GM23338 (cell line): ENCODE measurements at regions not wholly inside any gene's neighbourhood (a gene's known extent, or its start where the extent isn't known, plus 50 kb on each side); places are given as distances from the start of the nearest gene placed in this dataset.

Experiments
- ATAC-seq: fragments of 200-7000 bp; cut with Tn5 transposase; 3 replicates; pipeline ENCODE4 v1.9.1; 2020
- DNase-seq: peaks from one replicate; pipeline ENCODE4 v3.0.0-alpha.2; 2015; ENCODE audit warnings: low spot score
- H2AFZ ChIP-seq: fragments of 200-600 bp; sonication (generic); 2 replicates; pipeline ENCODE4 v1.8.0; 2016; ENCODE audit warnings: antibody characterized with exemption, mild to moderate bottlenecking, moderate library complexity
- H3F3A ChIP-seq: fragments of 200-600 bp; sonication (generic); replicated peaks from 2 replicates; pipeline ENCODE4 v1.8.0; 2017; ENCODE audit warnings: antibody characterized with exemption, mixed run types, low read depth
- H3K27ac ChIP-seq: fragments of 200-600 bp; sonication (generic); 2 replicates; pipeline ENCODE4 v1.6.1; 2016; ENCODE audit warnings: low read depth
- H3K27me3 ChIP-seq: fragments of 200-600 bp; sonication (generic); 2 replicates; pipeline ENCODE4 v1.8.0; 2016; ENCODE audit warnings: mild to moderate bottlenecking, mixed run types, moderate library complexity; ENCODE audit not compliant: insufficient read depth
- H3K36me3 ChIP-seq: fragments of 200-600 bp; sonication (generic); 2 replicates; pipeline ENCODE4 v1.8.0; 2016; ENCODE audit warnings: mild to moderate bottlenecking; ENCODE audit not compliant: insufficient read depth
- H3K4me1 ChIP-seq: fragments of 200-600 bp; sonication (generic); 2 replicates; pipeline ENCODE4 v1.8.0; 2016; ENCODE audit warnings: mild to moderate bottlenecking, moderate library complexity; ENCODE audit not compliant: insufficient read depth
- H3K4me2 ChIP-seq: fragments of 200-600 bp; sonication (generic); 2 replicates; pipeline ENCODE4 v1.7.1; 2017; ENCODE audit warnings: mixed run types
- H3K4me3 ChIP-seq: fragments of 200-600 bp; sonication (generic); 2 replicates; pipeline ENCODE4 v1.6.1; 2016; ENCODE audit warnings: mixed run types
- H3K79me2 ChIP-seq: fragments of 200-600 bp; sonication (generic); replicated peaks from 2 replicates; pipeline ENCODE4 v1.8.0; 2017; ENCODE audit warnings: mild to moderate bottlenecking; ENCODE audit not compliant: insufficient read depth
- H3K9me2 ChIP-seq: fragments of 200-600 bp; sonication (generic); 2 replicates; pipeline ENCODE4 v1.8.0; 2017; ENCODE audit not compliant: insufficient read depth
- H4K20me1 ChIP-seq: fragments of 200-600 bp; sonication (generic); replicated peaks from 2 replicates; pipeline ENCODE4 v1.8.0; 2017; ENCODE audit warnings: mild to moderate bottlenecking; ENCODE audit not compliant: insufficient read depth
- H3K27ac Mint-ChIP-seq: 2 replicates; pipeline ENCODE4 v1.8.0; 2020; ENCODE audit warnings: inconsistent platforms, mild to moderate bottlenecking, moderate library complexity, mixed read lengths
- H3K27me3 Mint-ChIP-seq: 3 replicates; pipeline ENCODE4 v1.8.0; 2022; ENCODE audit warnings: low read depth, mild to moderate bottlenecking, moderate library complexity, mixed read lengths, inconsistent platforms; ENCODE audit not compliant: insufficient read depth, poor library complexity
- H3K36me3 Mint-ChIP-seq: 3 replicates; pipeline ENCODE4 v1.8.0; 2021; ENCODE audit warnings: low read depth, mild to moderate bottlenecking, inconsistent platforms, moderate library complexity, mixed read lengths
- H3K4me1 Mint-ChIP-seq: 3 replicates; pipeline ENCODE4 v1.8.0; 2020; ENCODE audit warnings: mild to moderate bottlenecking, inconsistent platforms, mixed read lengths
- H3K4me3 Mint-ChIP-seq: 3 replicates; pipeline ENCODE4 v1.8.0; 2021; ENCODE audit warnings: moderate library complexity, mild to moderate bottlenecking, inconsistent platforms, mixed read lengths
- H3K9me3 Mint-ChIP-seq: 3 replicates; pipeline ENCODE4 v1.8.0; 2020; ENCODE audit warnings: moderate library complexity, mild to moderate bottlenecking, inconsistent platforms, mixed read lengths
- CREB1 ChIP-seq: fragments of 250-450 bp; sonication (Bioruptor Pico); IDR thresholded peaks from 2 replicates; pipeline ENCODE4 v1.5.0; 2020; ENCODE audit warnings: low read depth, mild to moderate bottlenecking, moderate library complexity
- EZH2 ChIP-seq: fragments of 200-600 bp; sonication (generic); IDR thresholded peaks from one replicate; pipeline ENCODE4 v1.8.0; 2017; ENCODE audit warnings: antibody characterized with exemption, mild to moderate bottlenecking, low read depth; ENCODE audit not compliant: unreplicated experiment
- EZH2phosphoT487 ChIP-seq: fragments of 200-600 bp; sonication (generic); IDR thresholded peaks from one replicate; pipeline ENCODE4 v1.8.1; 2018; ENCODE audit warnings: antibody characterized with exemption; ENCODE audit not compliant: unreplicated experiment
- JUNB ChIP-seq: IDR thresholded peaks from one replicate; pipeline ENCODE4 v1.6.1; 2016; ENCODE audit warnings: antibody characterized with exemption; ENCODE audit not compliant: unreplicated experiment
- NANOG ChIP-seq: IDR thresholded peaks from 2 replicates; pipeline ENCODE4 v1.6.1; 2016; ENCODE audit warnings: antibody characterized with exemption, borderline replicate concordance
- POLR2AphosphoS5 ChIP-seq: IDR thresholded peaks from 2 replicates; pipeline ENCODE4 v1.6.1; 2016; ENCODE audit warnings: antibody characterized with exemption, low read depth
- STAT1 ChIP-seq: IDR thresholded peaks from one replicate; pipeline ENCODE4 v1.6.1; 2016; ENCODE audit warnings: antibody characterized with exemption; ENCODE audit not compliant: unreplicated experiment
- ZNF114 ChIP-seq: fragments of 250-450 bp; sonication (Bioruptor Pico); IDR thresholded peaks from 2 replicates; pipeline ENCODE4 v1.5.0; 2020; ENCODE audit warnings: mild to moderate bottlenecking, moderate library complexity
- ZNF331 ChIP-seq: fragments of 250-450 bp; sonication (Bioruptor Pico); IDR thresholded peaks from 2 replicates; pipeline ENCODE4 v1.5.0; 2020; ENCODE audit warnings: low read depth, mild to moderate bottlenecking, moderate library complexity
- TF ChIP-seq, protein P1 (sequence below), 2 experiments: fragments of 200-600 bp in 1 of 2; sonication (generic) in 1 of 2; conservative IDR thresholded peaks; 2 replicates each; pipeline versions ENCODE4 v1.5.1 to v1.6.1; 2016 to 2017; ENCODE audit warnings: antibody characterized with exemption in 2 of 2, low read depth in 2 of 2, mild to moderate bottlenecking in 2 of 2, moderate library complexity in 1 of 2
- TF ChIP-seq, protein P2 (sequence below): IDR thresholded peaks from 2 replicates; pipeline ENCODE4 v1.6.1; 2016; ENCODE audit warnings: antibody characterized with exemption
- TF ChIP-seq, protein P3 (sequence below): IDR thresholded peaks from one replicate; pipeline ENCODE4 v1.6.1; 2018; ENCODE audit warnings: antibody characterized with exemption; ENCODE audit not compliant: unreplicated experiment
- TF ChIP-seq, protein P4 (sequence below): fragments of 250-450 bp; sonication (Bioruptor Pico); IDR thresholded peaks from 2 replicates; pipeline ENCODE4 v1.5.0; 2020; ENCODE audit warnings: mild to moderate bottlenecking, moderate library complexity

DNA sequence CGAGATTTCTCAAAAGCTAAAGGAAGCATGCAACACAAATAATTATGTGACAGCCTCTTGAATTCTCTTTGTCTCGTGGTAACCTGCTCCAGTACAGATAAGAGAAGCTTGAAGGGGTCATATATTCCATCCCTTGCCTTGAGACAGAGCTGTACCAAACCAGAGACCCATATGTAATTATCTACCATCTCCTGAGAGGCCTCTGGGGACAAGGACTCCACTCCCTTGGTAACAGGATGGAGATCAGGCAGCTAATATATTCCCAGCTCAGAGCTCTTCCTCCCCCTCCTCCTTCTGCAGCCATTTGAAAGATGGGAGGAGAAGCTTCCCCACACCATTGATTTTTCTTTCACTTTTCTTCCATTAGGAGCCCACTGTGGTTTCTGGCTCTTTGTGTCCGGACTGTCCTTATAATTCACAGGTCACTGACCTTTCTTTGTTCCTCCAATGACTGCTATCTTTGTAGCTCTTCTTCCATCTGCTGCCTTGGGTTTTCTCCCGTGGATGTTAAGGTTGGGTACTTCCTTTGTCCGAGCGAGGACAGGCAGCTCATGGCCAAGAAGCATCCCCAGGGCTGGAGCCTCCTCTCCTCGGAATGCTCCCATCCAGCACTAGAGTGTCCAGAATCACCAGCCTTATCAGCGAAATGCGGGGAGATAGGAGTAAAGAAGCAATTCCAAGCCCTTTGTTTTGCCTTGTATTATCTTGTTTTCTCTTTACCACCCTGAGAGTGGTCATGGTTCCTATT is 51.4 kb upstream of the CALM2 start:
- no peak overlapping the region for H3K27ac ChIP-seq
- H3K4me1 ChIP-seq, result no peaks in the 10 kb centered on the region; the same call in 1 of the 2 replicates
- ATAC-seq (no peak), DNase-seq (no peak)
- no peaks in the 10 kb centered on the region for H3K36me3 ChIP-seq
- H3K4me2 ChIP-seq, result no peak overlapping the region
- no peak overlapping the region for H3K4me3 Mint-ChIP-seq
- H3K4me3 ChIP-seq, result no peak overlapping the region
- no peaks in the 10 kb centered on the region for H3K9me3 Mint-ChIP-seq
- peak overlapping the region; percentile 92 for H2AFZ ChIP-seq
- no peak overlapping the region for H3K27ac Mint-ChIP-seq
- no peaks in the 10 kb centered on the region for H4K20me1 ChIP-seq
- H3K36me3 Mint-ChIP-seq, result no peaks in the 10 kb centered on the region
- TF ChIP-seq, protein P1, sequence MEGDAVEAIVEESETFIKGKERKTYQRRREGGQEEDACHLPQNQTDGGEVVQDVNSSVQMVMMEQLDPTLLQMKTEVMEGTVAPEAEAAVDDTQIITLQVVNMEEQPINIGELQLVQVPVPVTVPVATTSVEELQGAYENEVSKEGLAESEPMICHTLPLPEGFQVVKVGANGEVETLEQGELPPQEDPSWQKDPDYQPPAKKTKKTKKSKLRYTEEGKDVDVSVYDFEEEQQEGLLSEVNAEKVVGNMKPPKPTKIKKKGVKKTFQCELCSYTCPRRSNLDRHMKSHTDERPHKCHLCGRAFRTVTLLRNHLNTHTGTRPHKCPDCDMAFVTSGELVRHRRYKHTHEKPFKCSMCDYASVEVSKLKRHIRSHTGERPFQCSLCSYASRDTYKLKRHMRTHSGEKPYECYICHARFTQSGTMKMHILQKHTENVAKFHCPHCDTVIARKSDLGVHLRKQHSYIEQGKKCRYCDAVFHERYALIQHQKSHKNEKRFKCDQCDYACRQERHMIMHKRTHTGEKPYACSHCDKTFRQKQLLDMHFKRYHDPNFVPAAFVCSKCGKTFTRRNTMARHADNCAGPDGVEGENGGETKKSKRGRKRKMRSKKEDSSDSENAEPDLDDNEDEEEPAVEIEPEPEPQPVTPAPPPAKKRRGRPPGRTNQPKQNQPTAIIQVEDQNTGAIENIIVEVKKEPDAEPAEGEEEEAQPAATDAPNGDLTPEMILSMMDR (conservative IDR thresholded peaks at IDR 0.05; ENCODE audit: low read depth in 2 of 2), result no peak
- TF ChIP-seq, protein P2, sequence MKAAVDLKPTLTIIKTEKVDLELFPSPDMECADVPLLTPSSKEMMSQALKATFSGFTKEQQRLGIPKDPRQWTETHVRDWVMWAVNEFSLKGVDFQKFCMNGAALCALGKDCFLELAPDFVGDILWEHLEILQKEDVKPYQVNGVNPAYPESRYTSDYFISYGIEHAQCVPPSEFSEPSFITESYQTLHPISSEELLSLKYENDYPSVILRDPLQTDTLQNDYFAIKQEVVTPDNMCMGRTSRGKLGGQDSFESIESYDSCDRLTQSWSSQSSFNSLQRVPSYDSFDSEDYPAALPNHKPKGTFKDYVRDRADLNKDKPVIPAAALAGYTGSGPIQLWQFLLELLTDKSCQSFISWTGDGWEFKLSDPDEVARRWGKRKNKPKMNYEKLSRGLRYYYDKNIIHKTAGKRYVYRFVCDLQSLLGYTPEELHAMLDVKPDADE, result no peak
- TF ChIP-seq, protein P3, sequence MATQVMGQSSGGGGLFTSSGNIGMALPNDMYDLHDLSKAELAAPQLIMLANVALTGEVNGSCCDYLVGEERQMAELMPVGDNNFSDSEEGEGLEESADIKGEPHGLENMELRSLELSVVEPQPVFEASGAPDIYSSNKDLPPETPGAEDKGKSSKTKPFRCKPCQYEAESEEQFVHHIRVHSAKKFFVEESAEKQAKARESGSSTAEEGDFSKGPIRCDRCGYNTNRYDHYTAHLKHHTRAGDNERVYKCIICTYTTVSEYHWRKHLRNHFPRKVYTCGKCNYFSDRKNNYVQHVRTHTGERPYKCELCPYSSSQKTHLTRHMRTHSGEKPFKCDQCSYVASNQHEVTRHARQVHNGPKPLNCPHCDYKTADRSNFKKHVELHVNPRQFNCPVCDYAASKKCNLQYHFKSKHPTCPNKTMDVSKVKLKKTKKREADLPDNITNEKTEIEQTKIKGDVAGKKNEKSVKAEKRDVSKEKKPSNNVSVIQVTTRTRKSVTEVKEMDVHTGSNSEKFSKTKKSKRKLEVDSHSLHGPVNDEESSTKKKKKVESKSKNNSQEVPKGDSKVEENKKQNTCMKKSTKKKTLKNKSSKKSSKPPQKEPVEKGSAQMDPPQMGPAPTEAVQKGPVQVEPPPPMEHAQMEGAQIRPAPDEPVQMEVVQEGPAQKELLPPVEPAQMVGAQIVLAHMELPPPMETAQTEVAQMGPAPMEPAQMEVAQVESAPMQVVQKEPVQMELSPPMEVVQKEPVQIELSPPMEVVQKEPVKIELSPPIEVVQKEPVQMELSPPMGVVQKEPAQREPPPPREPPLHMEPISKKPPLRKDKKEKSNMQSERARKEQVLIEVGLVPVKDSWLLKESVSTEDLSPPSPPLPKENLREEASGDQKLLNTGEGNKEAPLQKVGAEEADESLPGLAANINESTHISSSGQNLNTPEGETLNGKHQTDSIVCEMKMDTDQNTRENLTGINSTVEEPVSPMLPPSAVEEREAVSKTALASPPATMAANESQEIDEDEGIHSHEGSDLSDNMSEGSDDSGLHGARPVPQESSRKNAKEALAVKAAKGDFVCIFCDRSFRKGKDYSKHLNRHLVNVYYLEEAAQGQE, result no peak
- TF ChIP-seq EZH2 (no peak), ZNF331 (CRISPR knock-in tag) (no peak), JUNB (no peak), EZH2phosphoT487 (no peak), STAT1 (no peak), ZNF114 (CRISPR knock-in tag) (no peak), NANOG (no peak), CREB1 (CRISPR knock-in tag) (no peak), POLR2AphosphoS5 (no peak)
- TF ChIP-seq, protein P4, sequence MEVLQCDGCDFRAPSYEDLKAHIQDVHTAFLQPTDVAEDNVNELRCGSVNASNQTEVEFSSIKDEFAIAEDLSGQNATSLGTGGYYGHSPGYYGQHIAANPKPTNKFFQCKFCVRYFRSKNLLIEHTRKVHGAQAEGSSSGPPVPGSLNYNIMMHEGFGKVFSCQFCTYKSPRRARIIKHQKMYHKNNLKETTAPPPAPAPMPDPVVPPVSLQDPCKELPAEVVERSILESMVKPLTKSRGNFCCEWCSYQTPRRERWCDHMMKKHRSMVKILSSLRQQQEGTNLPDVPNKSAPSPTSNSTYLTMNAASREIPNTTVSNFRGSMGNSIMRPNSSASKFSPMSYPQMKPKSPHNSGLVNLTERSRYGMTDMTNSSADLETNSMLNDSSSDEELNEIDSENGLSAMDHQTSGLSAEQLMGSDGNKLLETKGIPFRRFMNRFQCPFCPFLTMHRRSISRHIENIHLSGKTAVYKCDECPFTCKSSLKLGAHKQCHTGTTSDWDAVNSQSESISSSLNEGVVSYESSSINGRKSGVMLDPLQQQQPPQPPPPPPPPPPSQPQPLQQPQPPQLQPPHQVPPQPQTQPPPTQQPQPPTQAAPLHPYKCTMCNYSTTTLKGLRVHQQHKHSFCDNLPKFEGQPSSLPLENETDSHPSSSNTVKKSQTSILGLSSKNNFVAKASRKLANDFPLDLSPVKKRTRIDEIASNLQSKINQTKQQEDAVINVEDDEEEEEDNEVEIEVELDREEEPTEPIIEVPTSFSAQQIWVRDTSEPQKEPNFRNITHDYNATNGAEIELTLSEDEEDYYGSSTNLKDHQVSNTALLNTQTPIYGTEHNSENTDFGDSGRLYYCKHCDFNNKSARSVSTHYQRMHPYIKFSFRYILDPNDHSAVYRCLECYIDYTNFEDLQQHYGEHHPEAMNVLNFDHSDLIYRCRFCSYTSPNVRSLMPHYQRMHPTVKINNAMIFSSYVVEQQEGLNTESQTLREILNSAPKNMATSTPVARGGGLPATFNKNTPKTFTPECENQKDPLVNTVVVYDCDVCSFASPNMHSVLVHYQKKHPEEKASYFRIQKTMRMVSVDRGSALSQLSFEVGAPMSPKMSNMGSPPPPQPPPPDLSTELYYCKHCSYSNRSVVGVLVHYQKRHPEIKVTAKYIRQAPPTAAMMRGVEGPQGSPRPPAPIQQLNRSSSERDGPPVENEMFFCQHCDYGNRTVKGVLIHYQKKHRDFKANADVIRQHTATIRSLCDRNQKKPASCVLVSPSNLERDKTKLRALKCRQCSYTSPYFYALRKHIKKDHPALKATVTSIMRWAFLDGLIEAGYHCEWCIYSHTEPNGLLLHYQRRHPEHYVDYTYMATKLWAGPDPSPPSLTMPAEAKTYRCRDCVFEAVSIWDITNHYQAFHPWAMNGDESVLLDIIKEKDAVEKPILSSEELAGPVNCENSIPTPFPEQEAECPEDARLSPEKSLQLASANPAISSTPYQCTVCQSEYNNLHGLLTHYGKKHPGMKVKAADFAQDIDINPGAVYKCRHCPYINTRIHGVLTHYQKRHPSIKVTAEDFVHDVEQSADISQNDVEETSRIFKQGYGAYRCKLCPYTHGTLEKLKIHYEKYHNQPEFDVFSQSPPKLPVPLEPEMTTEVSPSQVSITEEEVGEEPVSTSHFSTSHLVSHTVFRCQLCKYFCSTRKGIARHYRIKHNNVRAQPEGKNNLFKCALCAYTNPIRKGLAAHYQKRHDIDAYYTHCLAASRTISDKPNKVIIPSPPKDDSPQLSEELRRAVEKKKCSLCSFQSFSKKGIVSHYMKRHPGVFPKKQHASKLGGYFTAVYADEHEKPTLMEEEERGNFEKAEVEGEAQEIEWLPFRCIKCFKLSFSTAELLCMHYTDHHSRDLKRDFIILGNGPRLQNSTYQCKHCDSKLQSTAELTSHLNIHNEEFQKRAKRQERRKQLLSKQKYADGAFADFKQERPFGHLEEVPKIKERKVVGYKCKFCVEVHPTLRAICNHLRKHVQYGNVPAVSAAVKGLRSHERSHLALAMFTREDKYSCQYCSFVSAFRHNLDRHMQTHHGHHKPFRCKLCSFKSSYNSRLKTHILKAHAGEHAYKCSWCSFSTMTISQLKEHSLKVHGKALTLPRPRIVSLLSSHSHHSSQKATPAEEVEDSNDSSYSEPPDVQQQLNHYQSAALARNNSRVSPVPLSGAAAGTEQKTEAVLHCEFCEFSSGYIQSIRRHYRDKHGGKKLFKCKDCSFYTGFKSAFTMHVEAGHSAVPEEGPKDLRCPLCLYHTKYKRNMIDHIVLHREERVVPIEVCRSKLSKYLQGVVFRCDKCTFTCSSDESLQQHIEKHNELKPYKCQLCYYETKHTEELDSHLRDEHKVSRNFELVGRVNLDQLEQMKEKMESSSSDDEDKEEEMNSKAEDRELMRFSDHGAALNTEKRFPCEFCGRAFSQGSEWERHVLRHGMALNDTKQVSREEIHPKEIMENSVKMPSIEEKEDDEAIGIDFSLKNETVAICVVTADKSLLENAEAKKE (CRISPR knock-in tag), result no peak
- H3K9me2 ChIP-seq, result peaks cover 9% of the 10 kb centered on the region
- H3K27me3 Mint-ChIP-seq, result peaks cover 4% of the 10 kb centered on the region
- H3K79me2 ChIP-seq, result no peaks in the 10 kb centered on the region
- no peaks in the 10 kb centered on the region for H3K27me3 ChIP-seq
- no peaks in the 10 kb centered on the region for H3F3A ChIP-seq
- peaks cover 17% of the 10 kb centered on the region for H3K4me1 Mint-ChIP-seq
